ENCODE measurements at regions not wholly inside any gene's neighbourhood (a gene's known extent, or its start where the extent isn't known, plus 50 kb on each side); places are given as distances from the start of the nearest gene placed in this dataset.
"Not testable (repeated sequence)": the region's sequence is repeated elsewhere in the genome, so short reads cannot be mapped to it uniquely, and the experiment has no call there.

GRCh38 chr21:9772348-9772672 is 749.1 kb upstream of the TPTE start:
- Histone ChIP-seq H3K27ac (no peak overlapping the region), H3K9me3 (peaks cover 0 to 46% (median 0%) of the 10 kb centered on the region in 4 donors), H3K27me3 (no peaks in the 10 kb centered on the region), H3K36me3 (no peaks in the 10 kb centered on the region), H3K4me1 (no peaks in the 10 kb centered on the region), H3K4me3 (no peak overlapping the region)
- DNase-seq, result no peak
- TF ChIP-seq CTCF (IDR thresholded peaks at IDR 0.05) (no peak), POLR2A (IDR thresholded peaks at IDR 0.05) (no peak)

GRCh38 chr21:9772877-9773420 is 748.4 kb upstream of the TPTE start:
- not testable (repeated sequence) for H3K27me3 ChIP-seq, H3K4me1 ChIP-seq, H3K27ac ChIP-seq, H3K36me3 ChIP-seq, H3K4me3 ChIP-seq, DNase-seq
- peaks cover 0 to 41% (median 0%) of the 10 kb centered on the region in 4 donors for H3K9me3 ChIP-seq

GRCh38 chr21:9774347-9774746 is 747.0 kb upstream of the TPTE start:
- peaks cover 0 to 34% (median 0%) of the 10 kb centered on the region in 4 donors for H3K9me3 ChIP-seq
- TF ChIP-seq CTCF (IDR thresholded peaks at IDR 0.05) (no peak), POLR2A (IDR thresholded peaks at IDR 0.05) (no peak)
- H3K4me1 ChIP-seq, result no peaks in the 10 kb centered on the region
- H3K27ac ChIP-seq, result no peak overlapping the region
- no peak overlapping the region for H3K4me3 ChIP-seq
- H3K36me3 ChIP-seq, result no peaks in the 10 kb centered on the region
- H3K27me3 ChIP-seq, result no peaks in the 10 kb centered on the region
- no peak for DNase-seq

DNA sequence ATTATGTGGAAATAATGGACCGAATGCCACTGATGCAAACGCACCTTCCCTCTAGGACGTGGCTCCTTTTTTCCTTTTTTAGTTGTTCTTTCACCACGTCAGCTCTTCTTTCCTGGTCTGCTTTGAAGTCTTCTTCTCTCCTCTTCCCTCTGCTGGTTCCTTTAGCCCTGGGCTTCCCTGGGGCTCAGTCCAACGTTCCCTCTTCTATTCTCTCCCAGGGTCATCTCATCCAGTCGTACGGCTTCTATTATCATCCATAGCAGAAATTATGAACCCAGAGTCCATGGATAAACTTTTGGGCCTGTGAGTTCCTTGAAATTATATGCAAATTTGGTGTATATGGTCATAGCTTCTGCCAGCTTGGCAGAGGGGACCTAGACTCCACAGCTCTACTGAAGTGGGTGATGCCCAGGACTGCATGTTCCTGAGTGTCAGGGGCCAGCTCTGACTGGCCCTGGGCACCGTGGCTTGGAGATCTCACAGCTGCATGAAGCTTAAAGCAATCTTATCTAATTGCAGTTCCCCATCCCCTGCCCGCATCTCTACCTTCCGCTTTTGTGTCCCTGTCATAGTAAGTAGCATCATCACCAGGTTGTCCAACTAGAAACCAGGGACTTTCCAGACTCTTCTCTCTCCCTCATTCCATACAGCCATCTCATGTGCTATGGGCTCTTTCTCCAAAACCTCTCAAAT is 746.3 kb upstream of the TPTE start:
- peaks cover 0 to 33% (median 0%) of the 10 kb centered on the region in 4 donors for H3K9me3 ChIP-seq

GRCh38 chr21:9775877-9776276 is 745.5 kb upstream of the TPTE start:
- not testable (repeated sequence) for H3K36me3 ChIP-seq, DNase-seq, H3K4me1 ChIP-seq, H3K27me3 ChIP-seq, H3K27ac ChIP-seq, H3K4me3 ChIP-seq
- peaks cover 0 to 34% (median 0%) of the 10 kb centered on the region in 4 donors for H3K9me3 ChIP-seq

More for the DNA sequence above, 746.3 kb upstream of the TPTE start:
- not testable (repeated sequence) for DNase-seq, H3K27me3 ChIP-seq, H3K4me3 ChIP-seq, H3K4me1 ChIP-seq, H3K27ac ChIP-seq, H3K36me3 ChIP-seq

GRCh38 chr21:9776286-9777020 is 744.9 kb upstream of the TPTE start:
- peaks cover 0 to 34% (median 0%) of the 10 kb centered on the region in 4 donors for H3K9me3 ChIP-seq
- not testable (repeated sequence) for H3K27me3 ChIP-seq, H3K36me3 ChIP-seq, H3K4me3 ChIP-seq, H3K27ac ChIP-seq, DNase-seq, H3K4me1 ChIP-seq

- H3K4me3 ChIP-seq, H3K36me3 ChIP-seq, H3K4me1 ChIP-seq, DNase-seq, H3K27me3 ChIP-seq, H3K27ac ChIP-seq: not testable (repeated sequence)
- H3K9me3 ChIP-seq, result peaks cover 0 to 24% (median 0%) of the 10 kb centered on the region in 4 donors
Observed at GRCh38 chr21:9778541-9778940, 742.8 kb upstream of the TPTE start.

DNA sequence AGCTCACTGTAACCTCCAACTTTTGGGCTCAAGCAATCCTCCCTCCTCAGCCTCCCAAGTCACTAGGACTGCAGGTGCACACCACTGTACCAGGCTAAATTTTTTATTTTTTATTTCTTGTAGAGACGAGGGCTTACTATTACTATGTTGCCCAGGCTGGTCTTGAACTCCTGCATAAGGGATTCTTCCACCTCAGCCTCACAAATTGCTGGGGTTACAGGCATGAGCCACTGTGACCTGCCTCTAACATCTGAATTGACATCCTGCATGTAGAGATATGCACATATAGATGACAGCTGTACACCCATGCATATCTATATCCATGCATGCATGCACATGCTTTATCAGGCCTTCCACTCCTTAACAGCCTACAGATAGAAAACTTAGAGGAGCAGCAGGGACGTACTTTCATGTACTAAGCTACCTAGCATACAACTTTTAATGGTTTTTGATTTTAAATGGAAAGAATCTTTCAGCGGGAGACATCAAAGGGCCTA is 740.9 kb upstream of the TPTE start:
- Histone ChIP-seq H3K27ac (no peak overlapping the region), H3K4me3 (no peak overlapping the region), H3K36me3 (no peaks in the 10 kb centered on the region), H3K4me1 (no peaks in the 10 kb centered on the region), H3K9me3 (peaks cover 0 to 21% (median 0%) of the 10 kb centered on the region in 4 donors), H3K27me3 (no peaks in the 10 kb centered on the region)
- DNase-seq, result no peak
- TF ChIP-seq POLR2A (IDR thresholded peaks at IDR 0.05), result no peak
- no peak for TF ChIP-seq CTCF (IDR thresholded peaks at IDR 0.05)

GRCh38 chr21:9783587-9783986 is 737.8 kb upstream of the TPTE start:
- not testable (repeated sequence) for H3K9me3 ChIP-seq, H3K27ac ChIP-seq, DNase-seq

GRCh38 chr21:9784201-9784600 is 737.2 kb upstream of the TPTE start:
- H3K9me3 ChIP-seq, H3K4me3 ChIP-seq, H3K27ac ChIP-seq, H3K36me3 ChIP-seq, DNase-seq, H3K4me1 ChIP-seq, H3K27me3 ChIP-seq: not testable (repeated sequence)

More at GRCh38 chr21:9783587-9783986, 737.8 kb upstream of the TPTE start:
- H3K4me1 ChIP-seq, H3K36me3 ChIP-seq, H3K27me3 ChIP-seq, H3K4me3 ChIP-seq: not testable (repeated sequence)

GRCh38 chr21:9786092-9786491 is 735.3 kb upstream of the TPTE start:
- not testable (repeated sequence) for H3K9me3 ChIP-seq, DNase-seq, H3K36me3 ChIP-seq, H3K27ac ChIP-seq, H3K4me3 ChIP-seq, H3K27me3 ChIP-seq, H3K4me1 ChIP-seq

All from Peyer's patch (tissue), 4 donors.